ENCODE measurements at regions not wholly inside any gene's neighbourhood (a gene's known extent, or its start where the extent isn't known, plus 50 kb on each side); places are given as distances from the start of the nearest gene placed in this dataset.
"Not testable (repeated sequence)": the region's sequence is repeated elsewhere in the genome, so short reads cannot be mapped to it uniquely, and the experiment has no call there.

DNA sequence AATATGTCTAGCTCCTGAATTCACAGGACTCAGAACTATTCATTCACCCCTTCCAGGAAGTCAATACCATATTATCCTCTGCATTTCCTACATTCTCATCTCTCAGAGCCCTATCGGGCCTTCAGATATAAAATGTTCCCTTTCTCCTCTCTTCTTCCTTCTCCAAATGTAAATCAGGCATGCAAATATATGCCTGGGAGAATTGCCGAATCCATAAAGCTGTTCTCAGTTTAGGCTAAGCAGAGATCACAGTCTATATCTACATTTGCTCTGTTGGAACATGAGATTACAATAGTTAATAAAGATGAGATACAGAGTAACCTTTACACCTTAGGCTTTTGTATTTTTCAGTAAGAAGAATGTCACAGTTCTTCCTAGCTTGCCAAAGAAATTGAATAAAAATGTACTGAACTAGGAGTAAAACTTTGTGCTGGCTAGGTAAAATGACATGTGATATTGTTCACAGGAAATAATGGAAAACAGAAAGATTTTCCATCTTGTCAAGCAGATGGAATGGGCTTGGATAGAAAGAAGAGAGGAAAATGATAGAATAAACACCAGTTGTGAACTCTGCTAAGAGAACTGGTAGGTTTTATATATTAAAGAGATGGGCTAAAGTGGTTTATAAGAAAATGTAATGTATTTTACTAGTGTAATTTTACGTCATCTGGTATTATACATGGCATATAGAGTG is 161.5 kb downstream of the NRIP1 start:
- intact Hi-C loops (cut with DNase I), result no loop called here
- DNase-seq, result no peak

DNA sequence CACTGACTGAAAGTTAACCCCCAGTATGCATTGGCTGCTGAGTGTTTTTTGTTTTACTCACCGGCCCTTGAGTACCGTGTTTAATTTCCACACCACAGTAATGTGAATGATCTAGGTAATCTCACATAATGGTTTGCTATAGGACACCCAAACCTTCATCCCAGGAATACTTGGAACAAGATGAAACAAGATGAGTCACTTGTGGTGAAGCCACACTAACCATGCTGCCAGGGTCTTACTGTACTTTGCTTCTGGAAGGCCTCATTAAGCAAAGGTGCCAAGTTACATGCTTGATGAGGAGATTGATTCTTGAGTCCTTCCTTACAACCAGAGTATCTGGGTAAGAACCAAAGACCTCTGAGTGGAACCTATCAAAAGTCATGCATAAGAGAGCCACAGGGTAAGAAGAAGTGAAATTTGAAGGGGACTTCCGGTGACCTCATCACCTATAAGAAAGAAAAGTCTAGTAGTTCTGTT is 163.3 kb downstream of the NRIP1 start:
- intact Hi-C loops (cut with DNase I), result no loop called here
- no peak for DNase-seq

DNA sequence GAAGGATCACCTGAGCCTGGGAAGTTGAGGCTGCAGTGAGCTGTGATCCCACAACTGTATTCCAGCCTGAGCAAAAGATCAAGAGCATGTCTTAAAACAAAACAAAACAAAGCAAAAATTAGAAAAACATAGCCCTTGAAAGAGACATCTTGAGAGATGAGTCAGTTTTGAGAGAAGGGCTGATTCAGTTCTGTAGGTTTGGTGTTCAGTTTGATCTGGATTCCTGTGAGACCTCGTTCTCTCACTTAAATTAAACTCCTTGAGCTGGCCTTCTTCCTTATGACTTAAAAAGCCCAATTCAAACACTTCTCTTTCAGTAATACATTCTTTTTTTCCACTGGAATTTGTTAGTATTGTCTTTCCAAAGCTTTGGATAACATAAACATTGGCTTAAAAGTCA is 164.2 kb downstream of the NRIP1 start:
- intact Hi-C loops (cut with DNase I), result no loop called here
- no peak for DNase-seq

DNA sequence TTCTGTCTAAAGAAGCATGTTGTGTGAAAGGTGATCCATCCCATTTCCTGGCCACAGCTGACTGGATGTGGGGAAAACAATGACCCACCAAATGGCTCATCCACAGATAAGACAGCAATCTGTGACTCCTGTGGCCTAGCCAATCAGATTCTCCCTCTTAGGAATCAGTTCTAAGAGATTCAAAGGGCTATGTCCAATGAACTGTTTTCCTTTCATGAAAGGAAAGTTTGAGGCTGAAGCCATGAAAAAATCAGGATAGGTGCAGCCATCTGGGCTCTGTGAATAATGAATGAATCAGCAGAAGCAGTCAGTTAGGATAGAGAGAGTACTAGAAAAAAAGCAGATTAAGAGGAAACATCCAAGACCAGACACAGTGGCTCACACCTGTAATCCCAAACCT is 164.7 kb downstream of the NRIP1 start:
- intact Hi-C loops (cut with DNase I), result no loop called here
- no peak for DNase-seq

DNA sequence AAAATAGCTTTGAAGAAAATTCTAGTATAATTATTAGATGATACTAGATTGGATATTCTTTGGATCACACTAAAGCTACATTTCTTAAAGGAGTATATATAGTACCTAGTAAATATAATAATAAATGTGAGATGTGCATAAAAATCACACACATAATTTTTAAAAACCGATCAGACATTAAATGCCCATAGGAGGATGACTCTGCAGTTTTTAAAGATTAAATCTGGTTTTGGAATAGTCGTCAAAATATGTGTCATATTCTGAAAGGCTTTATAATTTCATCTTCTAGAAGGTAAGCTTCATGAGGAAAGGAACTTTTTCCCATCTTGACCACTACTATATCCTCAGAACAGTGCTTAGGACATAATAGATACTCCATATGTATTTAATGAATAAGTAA is 169.0 kb downstream of the NRIP1 start:
- intact Hi-C loops (cut with DNase I), result no loop called here
- no peak for DNase-seq

DNA sequence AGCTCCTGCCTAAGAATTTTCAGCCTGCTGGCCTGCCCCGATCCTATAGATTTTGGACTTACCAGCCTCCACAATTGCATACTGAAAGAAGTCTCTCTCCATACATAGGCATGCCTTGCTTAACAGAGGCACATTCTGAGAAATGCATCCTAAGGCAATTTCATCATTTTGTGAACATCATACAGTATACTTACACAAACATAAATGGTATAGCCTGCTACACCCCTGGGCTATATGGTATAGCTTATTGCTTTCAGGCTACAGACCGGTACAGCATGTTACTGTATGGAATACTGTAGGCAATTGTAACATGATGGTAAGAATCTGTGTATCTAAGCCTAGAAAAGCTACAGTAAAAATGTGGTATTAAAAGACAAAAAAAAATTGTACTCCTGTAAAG is 174.7 kb downstream of the NRIP1 start:
- intact Hi-C loops (cut with DNase I), result no loop called here
- DNase-seq, result no peak

DNA sequence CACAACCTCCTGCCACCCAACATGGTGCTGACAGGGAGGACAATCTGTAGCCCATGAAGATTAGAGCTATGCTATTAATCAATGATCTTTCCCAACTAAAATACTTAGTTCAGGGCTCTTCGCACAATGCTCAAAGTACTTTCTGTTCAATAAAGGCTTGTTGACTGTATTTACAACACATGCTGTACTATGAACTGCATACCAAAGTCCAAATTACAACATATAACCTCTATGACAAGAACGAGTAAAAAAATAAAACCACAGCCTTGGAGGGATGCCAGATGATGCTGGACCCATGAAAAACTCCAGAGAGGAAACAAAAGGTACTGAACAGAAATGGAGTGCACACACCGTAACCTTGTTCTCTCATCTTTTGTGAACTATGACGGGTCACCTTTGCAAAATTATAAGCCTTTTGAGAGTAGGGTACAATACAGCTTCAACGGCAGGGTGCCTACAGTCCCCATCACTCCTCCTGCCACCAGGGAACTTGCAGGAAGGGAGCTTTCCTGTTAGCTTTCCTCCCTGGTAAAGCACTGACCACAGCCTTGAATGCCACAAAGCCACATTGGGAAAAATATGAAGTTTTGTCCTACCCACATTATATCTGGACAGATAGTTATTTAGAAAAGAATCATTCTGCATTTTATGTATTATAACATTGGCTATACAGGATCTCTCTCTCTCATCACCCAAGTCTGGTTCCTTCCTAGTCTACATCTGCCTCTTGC is 175.6 kb downstream of the NRIP1 start:
- no peak for DNase-seq
- intact Hi-C loops (cut with DNase I), result no loop called here

DNA sequence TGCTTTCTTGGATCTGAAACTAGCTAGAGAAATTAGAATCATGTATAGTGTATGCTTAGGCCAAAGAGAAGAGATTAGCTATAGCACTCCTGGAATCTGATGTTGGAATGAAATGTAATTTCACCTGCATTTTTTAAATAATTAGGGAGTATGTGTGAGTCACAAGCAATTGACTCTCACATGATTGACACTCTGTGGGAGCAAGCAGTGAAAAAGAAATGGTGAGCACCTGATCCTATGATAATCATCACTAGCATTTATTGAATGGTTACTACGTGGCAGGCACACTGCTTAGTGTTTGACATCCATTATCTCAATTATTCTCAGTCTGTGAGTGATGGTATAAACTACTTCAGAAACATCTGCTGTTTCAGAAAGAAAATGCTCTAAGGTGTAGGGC is 176.6 kb downstream of the NRIP1 start:
- intact Hi-C loops (cut with DNase I), result no loop called here
- DNase-seq, result no peak

DNA sequence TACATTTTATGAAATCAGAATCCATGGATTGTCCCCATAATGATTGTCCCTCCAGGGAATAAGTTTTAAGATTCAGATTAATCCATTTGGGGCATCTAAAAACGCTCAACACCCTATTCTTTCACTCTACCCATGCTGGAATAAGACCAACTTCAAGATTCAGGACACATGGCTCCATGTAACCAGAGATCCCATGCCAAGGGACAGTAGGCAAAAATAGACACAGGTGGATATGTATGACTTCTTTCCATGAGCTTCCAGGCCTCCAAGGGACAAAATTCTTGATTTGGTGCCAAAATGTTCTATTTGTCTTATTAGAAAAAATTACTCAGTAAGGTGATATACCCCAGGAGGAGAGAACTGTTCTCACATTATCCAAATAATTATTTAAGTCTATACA is 178.8 kb downstream of the NRIP1 start:
- intact Hi-C loops (cut with DNase I), result no loop called here
- DNase-seq, result no peak

DNA sequence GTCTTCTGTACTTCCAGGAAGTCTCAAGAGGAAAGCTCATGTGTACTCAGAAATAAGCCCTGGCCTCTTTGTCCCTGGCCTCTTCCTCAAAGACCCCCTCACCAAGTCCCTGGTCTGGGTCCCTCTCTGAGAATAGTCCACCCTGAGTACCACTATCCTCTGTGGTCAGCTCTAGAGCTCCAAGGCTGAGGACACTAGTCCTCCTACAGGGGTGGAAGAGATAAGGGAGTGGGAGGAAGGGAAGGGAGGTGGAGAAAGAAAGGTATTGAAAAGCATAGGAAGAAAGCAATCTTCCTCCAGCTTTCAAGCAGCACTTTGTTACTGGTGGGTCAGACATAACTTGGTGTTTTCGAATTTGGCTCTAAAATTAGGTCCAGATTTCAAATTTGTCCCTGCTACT is 181.4 kb downstream of the NRIP1 start:
- DNase-seq, result no peak
- intact Hi-C loops (cut with DNase I), result no loop called here

DNA sequence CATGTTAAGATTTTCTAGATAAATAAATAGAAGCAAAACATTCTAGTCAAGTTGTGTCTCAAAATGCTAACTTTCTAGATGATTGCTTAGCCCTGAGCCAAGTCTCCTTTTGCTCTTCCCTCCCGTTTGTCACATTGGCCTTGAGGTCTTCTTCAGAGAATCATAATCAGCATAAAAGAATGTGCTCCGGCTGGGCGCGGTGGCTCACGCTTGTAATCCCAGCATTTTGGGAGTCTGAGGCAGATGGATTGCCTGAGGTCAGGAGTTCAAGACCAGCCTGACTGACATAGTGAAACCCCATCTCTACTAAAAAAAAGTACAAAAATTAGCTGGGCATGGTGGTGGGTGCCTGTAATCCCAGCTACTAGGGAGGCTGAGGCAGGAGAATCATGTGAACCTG is 182.3 kb downstream of the NRIP1 start:
- intact Hi-C loops (cut with DNase I); DNase-seq: not testable (repeated sequence)

DNA sequence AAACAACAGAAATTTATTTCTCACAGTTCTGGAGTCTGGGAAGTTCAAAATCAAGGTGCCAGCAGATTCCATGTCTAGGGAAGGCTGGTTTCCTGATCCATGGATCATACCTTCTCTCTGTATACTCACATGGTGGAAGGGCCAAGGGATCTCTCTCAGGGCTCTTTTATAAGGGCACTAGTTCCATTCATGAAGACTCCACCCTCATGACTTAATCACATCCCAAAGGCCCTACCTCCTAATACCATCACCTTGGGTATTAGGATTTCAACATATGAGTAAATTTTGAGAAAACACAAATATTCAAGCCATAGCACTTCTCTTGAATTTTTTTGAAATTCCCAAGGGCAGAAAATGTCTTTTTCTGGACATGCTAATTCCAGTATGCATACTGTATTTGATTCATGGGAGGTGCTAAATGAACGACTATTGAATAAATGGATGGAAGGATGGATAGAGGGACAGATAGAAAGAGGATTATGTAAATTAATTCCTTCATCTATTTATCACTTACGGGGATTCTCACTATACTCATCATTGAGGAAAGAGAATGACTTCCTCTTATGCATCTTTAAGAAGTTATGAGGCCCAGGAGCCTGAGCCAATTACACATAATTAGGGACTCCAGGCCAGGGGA is 182.8 kb downstream of the NRIP1 start:
- no peak for DNase-seq
- intact Hi-C loops (cut with DNase I), result no loop called here

DNA sequence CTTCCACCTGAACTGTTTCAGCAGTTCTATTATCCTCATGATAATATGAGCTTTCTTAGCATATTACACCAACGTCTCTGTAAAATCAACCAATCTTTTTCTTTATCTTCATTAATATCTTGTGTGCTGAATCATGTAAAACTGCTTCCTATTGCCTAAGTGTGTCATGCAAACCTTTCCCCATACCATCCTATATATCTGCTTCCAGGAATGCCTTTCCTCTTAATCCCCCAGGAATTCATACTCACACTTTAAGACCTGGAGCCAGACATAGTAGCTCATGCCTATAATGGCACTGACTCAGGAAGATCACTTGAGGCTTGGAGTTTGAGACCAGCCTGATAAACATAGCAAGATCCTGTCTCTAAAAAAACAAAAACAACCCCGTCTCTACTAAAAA is 183.9 kb downstream of the NRIP1 start:
- DNase-seq, result no peak
- intact Hi-C loops (cut with DNase I), result no loop called here

DNA sequence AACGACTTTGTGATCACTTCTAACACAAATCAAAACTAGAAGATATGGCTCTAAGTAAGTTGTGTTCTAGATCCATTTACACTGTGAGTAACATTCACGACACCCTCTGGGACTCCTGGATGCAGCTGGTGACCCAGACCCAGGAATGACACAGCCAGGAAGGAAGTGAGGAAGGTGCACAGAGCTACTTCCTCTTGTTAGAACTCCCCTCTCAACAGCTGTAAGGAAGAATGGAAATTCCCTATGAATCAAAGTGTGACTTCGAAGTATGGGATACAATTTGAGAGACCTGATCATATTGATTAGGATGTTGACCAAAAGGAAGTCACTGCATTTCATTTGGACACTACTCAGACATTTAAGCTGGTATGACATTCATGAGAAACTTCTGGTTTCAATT is 185.3 kb downstream of the NRIP1 start:
- intact Hi-C loops (cut with DNase I), result no loop called here
- DNase-seq, result no peak

DNA sequence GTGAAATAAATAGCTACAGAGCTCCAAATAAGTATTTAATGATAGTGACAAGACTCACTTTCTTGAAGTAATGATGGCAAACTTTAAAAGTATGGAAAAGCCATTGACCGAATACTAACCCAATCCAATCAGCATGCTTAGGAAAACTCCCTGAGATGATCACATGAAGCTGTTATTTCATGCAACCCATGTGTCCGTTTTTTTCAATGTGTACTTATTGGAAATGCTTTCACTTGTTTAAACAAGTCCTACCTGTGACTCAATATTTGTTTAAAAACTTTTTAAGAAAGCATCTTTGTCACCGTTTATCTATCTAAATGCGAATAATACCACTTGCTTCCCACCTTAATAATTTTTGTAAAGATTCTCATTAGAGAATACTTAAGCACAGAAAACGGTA is 185.8 kb downstream of the NRIP1 start:
- intact Hi-C loops (cut with DNase I), result no loop called here
- no peak for DNase-seq

DNA sequence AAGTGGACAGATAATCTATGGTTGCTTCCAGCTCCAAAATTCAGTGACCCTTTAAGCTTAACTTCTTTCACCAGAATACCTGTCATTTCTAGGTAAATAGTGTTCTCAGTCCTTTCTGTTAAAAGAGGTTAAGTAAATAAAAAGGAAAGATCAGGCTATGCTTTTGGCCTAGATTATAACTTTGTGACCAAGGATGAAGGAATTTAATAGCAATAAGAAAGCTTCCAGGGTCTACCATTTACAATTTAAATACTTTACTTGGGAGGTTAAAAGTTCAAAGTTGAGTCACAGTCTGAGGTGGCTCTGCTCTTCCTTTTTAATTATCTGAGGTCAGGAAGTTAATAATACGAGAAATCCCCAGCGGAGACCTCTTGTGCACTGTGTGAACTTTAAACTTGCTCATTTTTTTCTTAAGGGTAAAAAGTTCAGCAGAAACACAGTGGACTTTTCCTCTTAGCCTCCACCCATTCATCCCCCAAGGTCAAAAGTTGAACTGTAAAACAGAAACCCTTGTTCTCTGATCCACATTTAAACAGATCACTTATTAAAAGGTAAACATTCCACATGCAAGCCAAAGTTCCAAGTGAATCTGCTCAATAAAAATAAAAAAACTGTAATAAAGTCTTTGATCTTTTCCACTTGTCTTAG is 187.1 kb downstream of the NRIP1 start:
- intact Hi-C loops (cut with DNase I), result no loop called here
- DNase-seq, result no peak

DNA sequence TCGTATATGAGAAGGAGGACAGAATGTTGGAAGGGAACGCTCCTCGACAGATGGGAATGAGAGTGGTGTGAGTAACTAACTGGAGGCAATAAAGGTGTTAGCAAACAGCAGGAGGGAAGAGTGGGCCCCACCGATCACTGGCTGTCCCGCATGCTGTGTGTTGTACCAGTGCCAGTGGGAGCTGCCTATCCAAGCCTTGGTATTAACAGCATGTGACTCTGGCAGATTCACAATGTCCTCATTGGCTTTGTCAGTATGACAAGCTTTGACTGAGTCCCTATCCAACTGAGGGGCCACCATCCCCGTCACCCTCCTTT is 188.3 kb downstream of the NRIP1 start:
- intact Hi-C loops (cut with DNase I), result no loop called here
- no peak for DNase-seq

DNA sequence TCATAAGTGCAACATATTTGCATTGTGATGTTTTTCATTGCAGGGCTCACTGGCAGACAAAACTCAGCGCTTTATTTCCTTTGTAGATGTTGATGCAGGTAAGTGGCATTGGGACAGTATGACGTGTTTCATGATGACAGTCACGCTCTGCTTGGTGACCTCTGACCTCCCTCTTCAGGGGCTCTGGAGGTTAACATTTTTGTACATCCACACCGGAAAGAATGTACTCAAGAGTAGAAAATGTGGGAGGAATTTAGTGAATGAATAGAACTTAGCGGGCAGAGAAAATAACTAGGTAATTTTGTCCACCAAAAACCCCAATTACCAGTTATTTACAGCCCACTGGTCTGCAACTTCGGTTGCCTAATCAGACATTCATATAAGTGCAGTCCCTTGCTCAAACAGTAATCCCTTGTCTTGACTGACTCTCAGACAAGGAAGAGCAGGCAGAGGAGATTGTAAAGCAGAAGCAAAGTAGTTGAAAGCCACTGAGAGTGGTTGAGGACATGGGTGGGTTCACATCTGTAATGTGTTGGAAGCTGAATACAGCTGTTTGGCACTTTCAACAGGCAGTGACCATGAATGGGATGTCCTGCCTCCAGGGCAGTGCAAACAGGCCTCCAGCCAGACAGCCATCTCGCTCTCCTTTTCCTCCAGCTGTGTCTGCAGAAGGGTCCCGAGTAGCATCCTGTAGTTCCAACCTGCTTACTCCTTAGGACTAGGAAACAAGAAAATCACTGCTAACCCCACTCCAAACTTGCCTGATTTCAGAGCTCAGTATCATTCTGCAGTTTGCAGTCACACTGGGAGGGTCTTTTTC is 188.9 kb downstream of the NRIP1 start:
- no peak for DNase-seq
- intact Hi-C loops (cut with DNase I), result no loop called here

DNA sequence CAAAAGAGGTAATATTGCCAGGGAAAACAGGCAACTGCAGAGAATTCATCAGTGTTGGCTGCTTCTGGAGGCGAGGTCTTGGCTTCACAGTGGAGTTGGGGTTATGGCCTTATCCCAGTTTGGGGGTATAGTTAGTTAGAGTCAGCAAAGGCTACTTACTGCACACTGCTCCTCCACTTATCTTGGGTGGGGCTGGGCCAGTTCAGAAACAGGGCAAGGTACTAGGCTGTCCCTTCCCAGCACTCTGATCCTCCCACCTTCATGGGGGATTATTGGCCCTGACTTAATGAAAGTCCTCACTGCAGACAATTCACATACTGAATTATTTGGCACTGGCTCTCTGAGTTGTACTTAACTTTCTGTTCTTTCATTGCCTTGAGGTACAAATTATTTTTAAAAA is 189.6 kb downstream of the NRIP1 start:
- intact Hi-C loops (cut with DNase I), result no loop called here
- no peak for DNase-seq

DNA sequence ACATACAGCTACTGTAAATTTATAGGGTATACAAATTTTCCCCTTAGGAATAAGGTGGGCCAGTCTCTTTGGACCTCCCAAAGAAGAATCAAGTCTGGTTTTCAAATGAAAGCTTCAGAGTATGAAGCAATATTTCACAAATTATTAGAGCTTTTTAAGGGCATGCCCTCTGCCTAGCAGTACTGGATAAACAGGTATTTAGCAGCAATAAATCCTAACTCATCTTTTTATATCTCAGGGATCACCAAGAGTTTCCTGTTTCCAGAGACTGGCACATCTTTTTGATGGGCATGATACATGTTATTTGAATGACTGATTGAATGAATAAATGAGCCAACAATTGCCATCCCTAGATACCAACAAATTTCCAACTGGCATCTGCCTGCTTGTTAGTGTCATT is 190.4 kb downstream of the NRIP1 start:
- intact Hi-C loops (cut with DNase I), result no loop called here
- DNase-seq, result no peak

DNA sequence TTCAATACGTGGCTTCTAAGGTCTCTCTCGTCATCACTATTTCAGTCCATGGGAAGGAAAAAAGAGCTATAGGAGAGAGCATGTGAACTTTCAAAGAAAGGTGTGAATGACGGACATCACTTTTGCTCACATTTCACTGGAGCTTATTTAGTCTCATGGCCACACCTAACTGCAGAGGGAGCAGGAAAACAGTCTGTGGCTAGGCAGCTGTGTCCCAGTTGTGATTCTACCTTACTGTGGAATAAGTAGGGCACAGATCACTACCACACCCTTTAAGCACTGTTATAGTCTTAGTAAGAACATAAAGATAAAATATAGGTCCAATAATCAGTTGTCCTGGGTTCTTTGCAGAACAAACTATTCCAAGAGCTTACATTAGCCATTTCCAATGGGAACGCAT is 192.9 kb downstream of the NRIP1 start:
- intact Hi-C loops (cut with DNase I), result no loop called here
- DNase-seq, result no peak

Data from posterior cingulate gyrus (tissue), 11 donors.